GM12878 (cell line): ENCODE measurements at regions not wholly inside any gene's neighbourhood (a gene's known extent, or its start where the extent isn't known, plus 50 kb on each side); places are given as distances from the start of the nearest gene placed in this dataset.

Experiments used
- ATAC-seq: fragments of 200-7000 bp; cut with Tn5 transposase; 3 replicates; pipeline ENCODE4 v1.9.1; 2020; ENCODE audit warnings: mild to moderate bottlenecking, moderate library complexity
- BruUV-seq: library from RNA; stranded (reverse); fragments of 400-500 nt; replicated peaks from 2 replicates; lab custom pipeline; 2021; lab: Mats Ljungman, UMichigan
- CTCF ChIA-PET: fragments of 300-600 bp; sonication (Branson Sonifier 250); formaldehyde crosslinking; extraction: SDS; loops from one replicate; lab custom pipeline; 2021; ENCODE audit warnings: inconsistent platforms; lab: Yijun Ruan, JAX
- POLR2A ChIA-PET: fragments of 350-600 bp; formaldehyde crosslinking; extraction: SDS; loops from one replicate; lab custom pipeline; 2021; ENCODE audit warnings: inconsistent platforms; lab: Charles Lee
- RAD21 ChIA-PET: fragments of 300-600 bp; sonication (Branson Sonifier 250); formaldehyde crosslinking; loops from one replicate; lab custom pipeline; 2023; ENCODE audit warnings: antibody characterized with exemption; ENCODE audit not compliant: unreplicated experiment; lab: Charles Lee
- SMC1A ChIA-PET: fragments of 300-600 bp; sonication (Branson Sonifier 250); formaldehyde crosslinking; loops from one replicate; lab custom pipeline; 2023; ENCODE audit not compliant: unreplicated experiment, uncharacterized antibody; lab: Charles Lee
- DNase-seq: peaks from one replicate; pipeline ENCODE4 v3.0.0-alpha.2; 2011; ENCODE audit warnings: low read depth, low spot score
- FAIRE-seq: peaks from 3 replicates; lab custom pipeline; 2011; peaks lifted over from hg19 to GRCh38; lab: Jason Lieb, UNC
- H2AFZ ChIP-seq: 2 replicates; pipeline ENCODE4 v1.6.0; 2011; ENCODE audit warnings: low read depth, low read length, control low read depth; ENCODE audit not compliant: control insufficient read depth
- H3K27ac ChIP-seq: 2 replicates; pipeline ENCODE4 v1.5.1; 2011; ENCODE audit warnings: control low read depth; ENCODE audit not compliant: control insufficient read depth, insufficient read depth
- H3K27me3 ChIP-seq, 2 experiments: replicated peaks in 1 of 2; 2 replicates each; pipeline versions ENCODE4 v1.6.0 to v1.6.1; 2011; ENCODE audit warnings: low read length in 1 of 2; ENCODE audit not compliant: control insufficient read depth in 2 of 2, insufficient read depth in 2 of 2
- H3K36me3 ChIP-seq, 2 experiments: 2 replicates each; pipeline ENCODE4 v1.5.1; 2011; ENCODE audit warnings: low read length in 1 of 2; ENCODE audit not compliant: control insufficient read depth in 2 of 2, insufficient read depth in 2 of 2
- H3K4me1 ChIP-seq: 2 replicates; pipeline ENCODE4 v1.6.1; 2011; ENCODE audit warnings: mild to moderate bottlenecking, low read length, moderate library complexity, mixed read lengths; ENCODE audit not compliant: control insufficient read depth, insufficient read depth
- H3K4me2 ChIP-seq: 2 replicates; pipeline ENCODE4 v1.6.0; 2011; ENCODE audit warnings: control low read depth; ENCODE audit not compliant: control insufficient read depth, insufficient read depth
- H3K4me3 ChIP-seq: fragments of 200-600 bp; sonication (generic); 2 replicates; pipeline ENCODE4 v1.5.1; 2016
- H3K79me2 ChIP-seq: 2 replicates; pipeline ENCODE4 v1.6.0; 2011; ENCODE audit warnings: low read length; ENCODE audit not compliant: control insufficient read depth, insufficient read depth
- H3K9ac ChIP-seq: 2 replicates; pipeline ENCODE4 v1.8.0; 2011; ENCODE audit warnings: low read length, control low read depth, mixed read lengths; ENCODE audit not compliant: control insufficient read depth, insufficient read depth
- H3K9me3 ChIP-seq: replicated peaks from 3 replicates; pipeline ENCODE4 v1.5.1; 2011; ENCODE audit warnings: mild to moderate bottlenecking, low read length; ENCODE audit not compliant: control insufficient read depth, insufficient read depth
- H4K20me1 ChIP-seq: 2 replicates; pipeline ENCODE4 v1.6.0; 2011; ENCODE audit not compliant: control insufficient read depth, insufficient read depth
- CREM ChIP-seq: IDR thresholded peaks from 2 replicates; pipeline ENCODE4 v1.6.1; 2014; ENCODE audit warnings: antibody characterized with exemption, low read depth
- EGR1 ChIP-seq, 2 experiments: IDR thresholded peaks; 1 replicate in 1 of 2; 2 replicates in 1 of 2; pipeline ENCODE4 v1.6.1; 2011 to 2012; ENCODE audit warnings: low read depth in 2 of 2, low read length in 2 of 2, borderline replicate concordance in 1 of 2, mild to moderate bottlenecking in 1 of 2, moderate library complexity in 1 of 2
- HDGF ChIP-seq: fragments of 450-650 bp; IDR thresholded peaks from 2 replicates; pipeline ENCODE4 v1.6.1; 2016; ENCODE audit warnings: antibody characterized with exemption
- IRF3 ChIP-seq: fragments of 450-650 bp; IDR thresholded peaks from 2 replicates; pipeline ENCODE4 v1.6.1; 2014; ENCODE audit warnings: mild to moderate bottlenecking
- MEF2B ChIP-seq: fragments of 450-650 bp; IDR thresholded peaks from 2 replicates; pipeline ENCODE4 v1.6.1; 2018; ENCODE audit warnings: mild to moderate bottlenecking, moderate library complexity; ENCODE audit not compliant: partially characterized antibody, poor library complexity, severe bottlenecking
- MTA2 ChIP-seq: fragments of 450-650 bp; IDR thresholded peaks from 2 replicates; pipeline ENCODE4 v1.6.1; 2016; ENCODE audit warnings: low read depth, mild to moderate bottlenecking, moderate library complexity
- NRF1 ChIP-seq: conservative IDR thresholded peaks from 2 replicates; pipeline ENCODE4 v1.6.1; 2011; ENCODE audit warnings: mild to moderate bottlenecking, low read depth, low read length, improper control_type of control experiment
- POU2F2 ChIP-seq: IDR thresholded peaks from 3 replicates; pipeline ENCODE4 v1.6.1; 2011; ENCODE audit warnings: low read depth, mild to moderate bottlenecking, low read length, borderline replicate concordance
- RBBP5 ChIP-seq: fragments of 200-600 bp; sonication (generic); conservative IDR thresholded peaks from 2 replicates; pipeline ENCODE4 v1.6.1; 2016
- SREBF1 ChIP-seq: IDR thresholded peaks from 2 replicates; pipeline ENCODE4 v1.6.1; 2012; ENCODE audit warnings: mild to moderate bottlenecking, low read length
- ZNF274 ChIP-seq: IDR thresholded peaks from one replicate; pipeline ENCODE4 v1.8.0; 2011; ENCODE audit not compliant: insufficient read length, insufficient read depth
- WGBS: methylation state at CpG from one replicate; pipeline ENCODE4 v1.1.6; 2016; ENCODE audit warnings: low lambda C conversion rate; ENCODE audit not compliant: insufficient replicate concordance, insufficient coverage; ENCODE audit errors: missing lambda C conversion rate; 5-methylcytosine and 5-hydroxymethylcytosine counted together
- in situ Hi-C: fragments of 300-500 bp; cut with MboI; formaldehyde crosslinking; loops from 9 replicates; pipeline ENCODE4 v1.14.3; 2018; ENCODE audit warnings: mixed read lengths
- intact Hi-C: fragments of 100-400 bp; cut with micrococcal nuclease; formaldehyde crosslinking; loops from one replicate; pipeline ENCODE4 v1.14.2; 2022; ENCODE audit not compliant: unreplicated experiment

GRCh38 chr6:44676826-44677433 lies 289.4 kb downstream of the CDC5L start:
- intact Hi-C loops: no loop called here

More at GRCh38 chr6:44676826-44677433, 289.4 kb downstream of the CDC5L start:
- Histone ChIP-seq H3K27ac (no peak overlapping the region), H3K36me3 (no peaks in the 10 kb centered on the region), H3K79me2 (no peaks in the 10 kb centered on the region)
- no peak for TF ChIP-seq CREM
- no peak for TF ChIP-seq NRF1
- TF ChIP-seq MTA2: no peak
- TF ChIP-seq MEF2B: no peak
- TF ChIP-seq HDGF: no peak
- TF ChIP-seq RBBP5: no peak
- TF ChIP-seq IRF3: no peak
- TF ChIP-seq ZNF274: no peak
- TF ChIP-seq POU2F2: no peak
- TF ChIP-seq SREBF1: no peak
- no peak for TF ChIP-seq EGR1 (IDR thresholded peaks at IDR 0.05; ENCODE audit: borderline replicate concordance in 1 of 2, low read depth in 2 of 2, low read length in 2 of 2)
- TF ChIP-seq, all 136 proteins: peak for 0
- ChIA-PET RAD21 (no interaction called here), SMC1A (interaction anchor here (0.8 to 2.0 kb wide), 3 partner anchors 9 to 14 kb away, joined by 3 to 4 read pairs (median 3); no protein-coding TSS in a partner anchor), CTCF (interaction anchor here (1.2 kb wide), 1 partner anchor 8 kb away, joined by 5 read pairs; no protein-coding TSS in a partner anchor), POLR2A (no interaction called here)
- in situ Hi-C loops: no loop called here
- Histone ChIP-seq H3K4me3 (no peak overlapping the region), H4K20me1 (no peaks in the 10 kb centered on the region), H3K4me2 (no peak overlapping the region), H3K9me3 (no peaks in the 10 kb centered on the region), H2AFZ (no peak overlapping the region), H3K4me1 (no peaks in the 10 kb centered on the region), H3K27me3 (no peaks in the 10 kb centered on the region; a peak in 1 of 4 replicates), H3K9ac (no peak overlapping the region)
- no peak for FAIRE-seq
- ATAC-seq: no peak
- 44% methylated on average over 9 of the region's 9 CpGs for WGBS
- no peak for DNase-seq
- BruUV-seq: no TSS peak
